B cell (primary cell): ENCODE measurements at regions not wholly inside any gene's neighbourhood (a gene's known extent, or its start where the extent isn't known, plus 50 kb on each side); places are given as distances from the start of the nearest gene placed in this dataset.

Experiments
- CTCF ChIP-seq: fragments of 200-600 bp; IDR thresholded peaks from one replicate; pipeline ENCODE4 v1.8.0; 2022; ENCODE audit warnings: antibody characterized with exemption, mild to moderate bottlenecking
- EZH2 ChIP-seq: IDR thresholded peaks from 2 replicates; pipeline ENCODE4 v1.6.1; 2012; ENCODE audit warnings: borderline replicate concordance, low read depth, mild to moderate bottlenecking, moderate library complexity, low read length; ENCODE audit not compliant: insufficient read depth, poor library complexity, severe bottlenecking

GRCh38 chr10:10204415-10204814, 813.3 kb upstream of the CELF2 start:
- TF ChIP-seq CTCF (no peak), EZH2 (no peak)
